ENCODE measurements at regions not wholly inside any gene's neighbourhood (a gene's known extent, or its start where the extent isn't known, plus 50 kb on each side); places are given as distances from the start of the nearest gene placed in this dataset.
A peak's percentile ranks its signal among the peaks of the same experiment; 100 is the strongest.
"Not testable (repeated sequence)": the region's sequence is repeated elsewhere in the genome, so short reads cannot be mapped to it uniquely, and the experiment has no call there.

GRCh38 chr1:157460381-157460780 lies 91.9 kb downstream of the FCRL5 start:
- no peak for DNase-seq

DNA sequence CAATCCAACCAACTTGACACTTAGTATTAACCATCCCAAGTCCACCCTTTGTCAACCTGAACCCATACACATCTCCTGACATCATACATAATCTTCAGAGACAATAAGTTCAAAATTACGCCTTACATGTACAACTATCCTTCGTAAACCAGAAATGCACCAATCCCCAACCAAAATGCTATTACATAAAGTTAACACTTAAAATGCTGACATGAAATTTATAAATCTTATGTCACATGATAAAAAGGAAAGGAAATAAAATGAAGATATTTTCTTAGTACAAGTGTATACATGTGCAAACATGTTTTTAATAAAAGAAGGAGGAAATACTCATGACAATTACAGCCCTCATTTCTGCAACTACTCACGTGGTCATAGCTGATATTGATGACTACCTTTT lies 95.0 kb downstream of the FCRL5 start:
- no peak for DNase-seq

DNA sequence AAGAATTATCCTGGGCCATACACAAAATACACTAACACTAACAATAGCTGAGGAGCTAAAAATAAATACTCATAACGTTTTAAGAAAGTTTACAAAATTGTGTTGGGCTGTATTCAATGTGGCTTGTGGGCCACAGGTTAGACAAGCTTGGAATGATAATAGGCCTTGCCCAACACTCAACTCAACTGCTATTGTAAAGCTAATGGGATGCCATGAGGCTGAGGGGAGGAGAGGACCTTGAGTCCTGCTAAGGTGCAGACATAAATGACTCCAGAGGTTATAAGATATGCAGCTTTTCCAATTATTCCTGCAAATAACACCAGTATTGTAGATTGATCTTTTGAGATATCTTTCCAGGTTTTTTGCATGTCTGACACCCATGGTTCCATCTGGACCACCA lies 97.0 kb downstream of the FCRL5 start:
- no peak for DNase-seq

- no peak for DNase-seq
Observed at GRCh38 chr1:157450106-157450505, 102.2 kb downstream of the FCRL5 start.

DNA sequence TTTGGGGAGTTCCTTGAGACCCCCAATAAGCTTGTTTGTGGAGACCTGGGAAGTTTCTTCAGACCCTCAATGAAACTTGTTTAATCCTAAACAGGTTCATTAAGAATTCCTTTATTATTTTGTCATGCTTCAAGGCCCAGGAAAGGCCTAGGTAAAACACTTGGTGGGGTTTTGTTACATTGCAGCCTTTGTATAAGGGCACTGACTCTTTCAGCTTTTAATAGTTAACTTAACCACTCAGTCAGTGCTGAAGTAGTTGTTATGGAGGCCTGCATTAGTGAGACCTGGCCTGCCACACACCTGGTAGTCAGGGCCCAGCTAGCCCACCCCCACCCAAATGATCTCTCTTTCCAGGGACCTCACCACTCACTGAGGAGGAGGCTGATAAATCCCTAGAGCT lies 103.7 kb downstream of the FCRL5 start:
- no peak for DNase-seq

- not testable (repeated sequence) for DNase-seq
Observed at GRCh38 chr1:157446356-157446755, 106.0 kb downstream of the FCRL5 start.

DNA sequence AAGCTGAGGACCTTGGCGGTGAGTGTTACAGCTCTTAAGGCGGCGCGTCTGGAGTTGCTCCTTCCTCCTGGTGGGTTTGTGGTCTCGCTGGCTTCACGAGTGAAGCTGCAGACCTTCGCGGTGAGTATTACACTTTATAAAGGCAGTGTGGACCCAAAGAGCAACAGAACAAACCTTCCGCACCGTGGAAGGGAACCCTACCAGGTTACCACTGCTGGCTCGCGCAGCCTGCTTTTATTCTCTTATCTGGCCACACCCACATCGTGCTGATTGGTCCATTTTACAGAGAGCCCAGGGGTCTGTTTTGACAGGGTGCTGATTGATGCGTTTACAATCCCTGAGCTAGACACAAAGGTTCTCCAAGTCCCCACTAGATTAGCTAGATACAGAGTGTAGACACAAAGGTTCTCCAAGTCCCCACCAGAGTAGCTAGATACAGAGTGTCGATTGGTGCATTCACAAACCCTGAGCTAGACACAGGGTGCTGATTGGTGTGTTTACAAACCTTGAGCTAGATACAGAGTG lies 106.6 kb downstream of the FCRL5 start:
- not testable (repeated sequence) for DNase-seq

DNA sequence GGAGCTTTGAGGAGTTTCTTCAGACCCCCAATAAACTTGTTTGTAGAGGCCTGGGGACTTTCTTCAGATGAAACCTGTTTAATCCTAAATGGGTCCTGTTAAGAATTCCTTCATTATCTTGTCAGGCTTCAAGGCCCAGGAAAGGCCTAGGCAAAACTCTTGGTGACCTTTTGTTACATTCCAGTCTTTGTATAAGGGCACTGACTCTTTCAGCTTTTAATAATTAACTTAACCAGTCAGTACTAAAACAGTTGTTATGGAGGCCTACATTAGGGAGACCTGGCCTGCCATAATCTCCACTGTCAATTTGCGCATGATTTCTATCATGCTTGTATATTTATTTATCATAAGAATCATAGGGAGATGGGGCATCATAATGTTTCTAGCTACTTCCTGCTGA lies 110.2 kb downstream of the FCRL5 start:
- no peak for DNase-seq

DNA sequence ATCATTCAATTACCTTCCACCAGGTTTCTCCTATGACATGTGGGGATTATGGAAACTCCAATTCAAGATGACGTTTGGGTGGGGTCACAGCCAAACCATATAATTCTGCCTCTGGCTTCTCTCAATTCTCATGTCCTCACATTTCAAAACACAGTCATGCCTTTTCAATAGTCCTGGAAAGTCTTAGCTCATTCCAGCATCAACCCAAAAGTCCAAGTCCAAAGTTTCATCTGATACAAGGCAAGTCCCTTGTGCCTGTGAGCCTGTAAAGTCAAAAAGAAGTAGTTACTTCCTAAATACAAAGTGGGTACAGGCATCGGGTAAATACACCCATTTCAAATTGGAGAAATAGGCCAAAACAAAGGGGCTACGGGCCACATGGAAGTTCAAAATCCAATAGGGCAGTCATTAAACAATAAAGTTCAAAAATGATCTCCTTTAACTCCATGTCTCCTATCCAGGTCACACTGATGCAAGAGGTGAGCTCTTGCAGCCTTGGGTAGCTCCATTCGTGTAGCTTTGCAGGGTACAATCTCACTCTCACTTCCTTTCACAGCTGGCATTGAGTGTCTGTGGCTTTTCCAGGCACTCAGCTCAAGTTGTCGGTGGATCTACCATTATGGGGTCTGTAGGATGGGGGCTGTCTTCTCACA lies 112.9 kb downstream of the FCRL5 start:
- DNase-seq, result no peak

DNA sequence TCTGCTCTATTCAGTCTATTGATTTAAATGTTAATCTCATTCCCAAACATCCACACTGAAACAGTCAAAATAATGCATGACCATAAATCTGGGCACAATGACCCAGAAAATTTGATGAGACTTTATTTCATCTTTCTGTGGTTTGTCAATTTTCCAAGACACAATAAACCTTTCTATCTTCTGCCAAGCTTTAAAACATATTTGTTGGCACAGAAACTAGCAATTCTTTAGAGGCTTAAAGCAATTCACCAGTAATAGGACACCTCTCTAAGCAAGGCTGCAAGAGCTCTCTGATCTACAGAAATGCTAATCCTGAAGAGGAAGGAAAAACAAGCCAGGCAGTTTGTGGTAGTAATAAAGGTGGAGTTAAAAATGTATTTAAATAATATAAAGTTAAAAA lies 113.7 kb downstream of the FCRL5 start:
- DNase-seq, result peak; percentile 38

DNA sequence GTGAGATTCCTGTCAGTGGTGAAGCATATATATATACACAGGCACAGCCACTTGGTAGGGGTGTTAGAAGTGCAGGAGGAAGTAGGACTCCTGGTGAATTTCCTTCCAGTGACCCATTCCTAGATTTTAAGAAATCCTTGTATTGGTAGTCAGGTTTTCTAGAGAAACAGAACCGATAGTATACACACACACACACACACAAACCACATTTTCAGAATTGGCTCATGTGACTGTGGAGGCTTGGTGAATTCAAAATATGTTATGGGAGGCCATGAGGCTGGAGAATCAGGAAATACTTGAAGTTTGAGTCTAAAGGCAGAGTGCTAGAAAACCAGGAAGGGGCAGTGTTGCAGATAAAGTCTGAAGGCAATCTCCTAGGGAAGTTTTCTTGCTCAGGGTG lies 114.2 kb downstream of the FCRL5 start:
- no peak for DNase-seq

GRCh38 chr1:157437296-157437695 lies 115.0 kb downstream of the FCRL5 start:
- DNase-seq, result no peak

DNA sequence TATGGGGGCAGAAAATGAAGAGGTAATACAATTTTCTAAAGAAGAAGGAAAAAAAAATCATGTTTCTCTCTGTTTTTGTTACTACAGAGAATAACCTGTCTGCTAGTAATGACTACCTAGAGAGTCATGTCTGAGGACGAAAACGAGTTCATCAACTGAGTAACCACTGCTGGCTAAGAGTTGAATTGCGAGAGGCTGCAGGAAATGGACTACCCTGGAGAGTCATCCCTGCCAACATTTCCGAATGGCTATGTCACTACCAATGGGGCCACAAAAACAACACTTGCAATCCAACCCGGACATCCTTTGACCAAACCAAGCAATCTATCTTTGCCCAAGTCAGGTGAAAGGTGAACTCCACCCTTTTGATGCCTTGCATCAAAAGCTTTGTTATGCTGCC lies 120.6 kb downstream of the FCRL5 start:
- DNase-seq, result no peak

GRCh38 chr1:157429601-157430240 lies 122.6 kb downstream of the FCRL5 start:
- DNase-seq, result no peak

- DNase-seq, result not testable (repeated sequence)
Observed at GRCh38 chr1:157423764-157424163, 128.6 kb downstream of the FCRL5 start.

DNA sequence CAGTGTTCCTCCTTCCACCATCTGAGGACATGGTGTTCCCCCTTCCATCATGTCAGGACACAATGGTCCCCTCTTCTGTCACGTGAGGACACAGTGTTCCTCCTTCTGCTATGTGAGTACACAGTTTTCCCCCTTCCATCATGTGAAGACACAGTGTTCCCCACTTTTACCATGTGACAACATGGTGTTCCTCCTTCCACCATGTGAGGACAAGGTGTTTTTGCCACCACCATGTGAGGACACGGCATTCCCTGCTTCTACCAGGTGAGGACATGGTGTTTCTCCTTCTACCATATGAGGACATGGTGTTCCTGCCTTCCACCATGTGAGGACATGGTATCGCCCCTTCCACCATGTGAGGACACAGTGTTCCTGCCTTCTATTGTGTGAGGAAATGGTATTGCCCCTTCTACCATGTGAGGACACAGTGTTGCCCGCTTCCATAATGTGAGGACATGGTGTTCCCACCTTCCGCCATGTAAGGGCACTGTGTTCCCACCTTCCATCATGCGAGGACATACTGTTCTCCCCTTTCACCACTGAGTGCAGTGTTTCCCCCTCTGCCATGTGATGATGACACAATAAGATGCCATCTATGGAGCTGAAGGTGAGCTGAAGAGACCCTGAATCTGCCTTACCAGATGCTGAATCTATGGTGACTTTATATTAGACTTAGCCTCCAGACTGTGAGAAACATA lies 132.3 kb downstream of the FCRL5 start:
- no peak for DNase-seq

DNA sequence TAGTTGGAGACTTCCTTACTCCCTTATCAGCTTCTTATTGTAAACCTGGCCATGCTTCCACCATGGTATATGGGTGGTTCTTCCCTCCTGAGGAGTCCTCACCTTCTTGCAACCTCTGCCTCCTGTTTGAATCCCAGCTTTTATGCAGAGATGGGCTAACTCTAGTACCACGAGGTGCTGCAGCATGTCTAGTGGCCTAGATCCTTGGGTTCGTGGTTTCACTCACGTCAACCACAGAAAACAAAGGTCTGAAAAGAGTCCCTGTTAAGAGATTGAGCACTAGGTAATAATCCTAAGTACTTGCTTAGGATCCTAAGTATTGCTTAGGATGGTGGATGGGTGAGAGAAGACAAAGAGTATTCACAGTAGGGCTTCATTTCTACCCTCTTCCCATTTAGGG lies 133.7 kb downstream of the FCRL5 start:
- DNase-seq, result no peak

GRCh38 chr1:157418231-157418630 lies 134.1 kb downstream of the FCRL5 start:
- no peak for DNase-seq

DNA sequence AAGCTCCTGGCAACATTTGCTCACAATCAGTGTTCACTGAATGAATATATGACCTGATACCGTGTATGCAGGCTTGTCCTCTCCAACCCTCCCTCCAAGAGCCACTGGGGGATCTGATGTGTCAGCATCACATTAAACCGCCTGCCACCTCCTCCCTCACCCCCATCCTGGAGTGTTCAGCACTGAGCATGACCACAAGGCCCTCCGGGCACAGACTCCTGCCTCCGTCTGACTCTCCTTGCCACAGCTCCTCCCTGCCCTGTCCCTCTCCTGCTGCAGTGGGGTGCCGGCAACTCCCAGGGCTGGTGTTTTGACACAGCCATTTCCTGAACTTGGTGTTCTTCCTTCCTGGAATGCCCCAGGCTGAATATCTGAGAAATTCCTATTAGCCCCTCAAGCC lies 136.7 kb downstream of the FCRL5 start:
- DNase-seq, result peak; percentile 26

DNA sequence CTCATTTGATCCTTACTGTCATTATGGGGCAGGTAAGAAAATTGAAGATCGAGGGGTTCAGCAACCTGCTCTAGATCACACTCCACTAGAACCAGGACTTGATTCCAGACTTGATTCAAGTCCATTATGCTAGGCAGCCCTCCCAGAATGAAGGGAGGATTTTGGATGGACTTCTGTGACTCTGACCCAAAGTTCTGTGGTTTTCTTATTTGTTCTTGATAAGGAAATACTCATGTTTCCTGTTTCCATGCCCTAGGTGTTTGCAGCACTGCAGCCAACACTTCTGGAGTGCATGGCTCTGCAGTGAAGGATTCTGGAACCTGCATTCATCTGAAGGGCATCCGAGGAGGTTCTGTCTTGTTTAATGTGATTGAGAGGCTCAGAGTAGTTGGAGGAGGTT lies 140.0 kb downstream of the FCRL5 start:
- DNase-seq, result no peak

DNA sequence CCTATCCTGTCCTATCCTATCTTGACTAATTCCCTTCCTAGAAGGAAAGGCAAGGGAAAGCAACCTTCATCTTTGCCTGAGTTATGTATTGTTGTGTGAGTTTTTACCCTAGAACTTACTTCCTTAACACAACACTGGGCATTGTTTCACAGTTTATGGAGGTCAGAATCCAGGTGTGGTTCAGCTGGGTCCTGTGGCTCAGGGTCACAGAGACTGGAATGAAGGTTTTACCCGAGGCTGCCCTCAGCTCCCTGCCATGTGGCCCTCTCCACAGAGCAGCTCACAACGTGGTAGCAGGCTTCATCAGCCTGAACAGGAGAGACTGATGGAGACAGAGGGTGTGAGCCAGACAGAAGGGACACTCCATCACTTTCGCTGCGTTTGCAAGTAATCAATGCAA lies 140.5 kb downstream of the FCRL5 start:
- DNase-seq, result no peak

GRCh38 chr1:157411064-157411463 lies 141.3 kb downstream of the FCRL5 start:
- DNase-seq, result no peak

DNA sequence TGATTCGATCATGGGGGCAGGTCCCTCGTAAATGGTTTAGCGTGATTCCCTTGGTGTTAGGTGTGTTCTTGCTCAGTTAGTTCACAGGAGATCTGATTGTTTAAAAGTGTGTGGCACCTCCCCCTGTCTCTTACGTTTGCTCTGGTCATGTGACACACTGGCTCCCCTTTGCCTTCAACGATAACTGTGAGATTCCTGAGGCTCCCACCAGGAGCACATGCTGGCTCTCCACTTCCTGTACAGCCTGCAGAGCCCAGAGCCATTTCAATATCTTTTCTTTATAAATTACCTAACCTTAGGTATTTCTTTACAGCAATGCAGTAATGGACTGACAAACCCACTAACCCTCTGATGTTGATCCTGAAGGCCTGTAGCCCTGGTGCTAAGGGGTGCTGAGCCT lies 141.9 kb downstream of the FCRL5 start:
- no peak for DNase-seq

DNA sequence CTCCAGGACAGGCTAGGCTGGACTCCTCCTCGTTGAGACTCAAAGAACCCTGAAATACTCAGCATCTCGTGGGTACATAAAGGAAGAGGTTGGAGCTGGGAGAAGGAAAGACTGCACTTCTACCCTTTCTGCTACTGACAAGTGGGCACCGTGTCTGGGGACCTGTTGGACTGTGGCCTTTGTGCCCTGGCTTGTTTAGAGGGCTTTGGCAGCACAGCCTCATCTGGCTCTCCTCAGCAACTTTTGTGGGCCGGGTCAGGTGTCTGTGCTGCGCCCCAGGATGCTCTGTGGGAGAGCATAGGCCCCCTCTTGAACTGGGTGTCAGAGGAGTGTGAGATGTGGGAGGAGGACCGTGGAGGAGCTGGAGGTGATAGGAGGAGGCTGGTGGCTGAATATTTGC lies 142.4 kb downstream of the FCRL5 start:
- no peak for DNase-seq

Data from eye (tissue), 1 donor.